ENCODE measurements at regions not wholly inside any gene's neighbourhood (a gene's known extent, or its start where the extent isn't known, plus 50 kb on each side); places are given as distances from the start of the nearest gene placed in this dataset.

GRCh38 chr10:58967551-58968388 lies 208.7 kb upstream of the PHYHIPL start:
- no peaks in the 10 kb centered on the region for H3K4me1 ChIP-seq (ENCODE audit: control insufficient read depth in 5 of 5, insufficient read depth in 5 of 5, low read length in 5 of 5)
- peak; percentile 14 to 51 (median 38) for DNase-seq
- H3K9ac ChIP-seq (ENCODE audit: insufficient read depth in 1 of 2, low read length in 2 of 2): no peak overlapping the region
- H3K36me3 ChIP-seq (ENCODE audit: control insufficient read depth in 4 of 4, insufficient read depth in 4 of 4, low read length in 4 of 4): no peaks in the 10 kb centered on the region
- ATAC-seq (ENCODE audit: insufficient read depth, low FRiP score): no peak
- no peak for TF ChIP-seq CTCF (IDR thresholded peaks at IDR 0.05; ENCODE audit: control extremely low read depth, extremely low read depth)
- no peak overlapping the region for H3K4me3 ChIP-seq
- no peaks in the 10 kb centered on the region for H3K27me3 ChIP-seq (ENCODE audit: control insufficient read depth in 3 of 3, insufficient read depth in 3 of 3, low read length in 2 of 3)
- WGBS, 2 donors: 24 to 27% methylated on average over 19 of the region's 19 CpGs
- no peak overlapping the region for H3K27ac ChIP-seq (ENCODE audit: low read depth in 1 of 2, low read length in 1 of 2)
- peaks cover 0 to 3% (median 0%) of the 10 kb centered on the region in 4 donors for H3K9me3 ChIP-seq (ENCODE audit: control insufficient read depth in 4 of 4, insufficient read depth in 3 of 4, low read length in 3 of 4)

GRCh38 chr10:58968389-58968755 lies 208.1 kb upstream of the PHYHIPL start:
- ATAC-seq (ENCODE audit: insufficient read depth, low FRiP score) (no peak), DNase-seq (no peak)
- 40 to 53% methylated on average over 1 of the region's 1 CpG for WGBS, 2 donors
- Histone ChIP-seq H3K36me3 (ENCODE audit: control insufficient read depth in 4 of 4, insufficient read depth in 4 of 4, low read length in 4 of 4) (no peaks in the 10 kb centered on the region), H3K27me3 (ENCODE audit: control insufficient read depth in 3 of 3, insufficient read depth in 3 of 3, low read length in 2 of 3) (no peaks in the 10 kb centered on the region), H3K9me3 (ENCODE audit: control insufficient read depth in 4 of 4, insufficient read depth in 3 of 4, low read length in 3 of 4) (peaks cover 0 to 3% (median 0%) of the 10 kb centered on the region in 4 donors), H3K27ac (ENCODE audit: low read depth in 1 of 2, low read length in 1 of 2) (no peak overlapping the region), H3K4me1 (ENCODE audit: control insufficient read depth in 5 of 5, insufficient read depth in 5 of 5, low read length in 5 of 5) (no peaks in the 10 kb centered on the region), H3K9ac (ENCODE audit: insufficient read depth in 1 of 2, low read length in 2 of 2) (no peak overlapping the region), H3K4me3 (no peak overlapping the region)
- TF ChIP-seq CTCF (IDR thresholded peaks at IDR 0.05; ENCODE audit: control extremely low read depth, extremely low read depth): no peak

- H3K9me3 ChIP-seq (ENCODE audit: control insufficient read depth in 4 of 4, insufficient read depth in 3 of 4, low read length in 3 of 4): peaks cover 0 to 3% (median 0%) of the 10 kb centered on the region in 4 donors
- H3K27ac ChIP-seq (ENCODE audit: low read depth in 1 of 2, low read length in 1 of 2): no peak overlapping the region
- no peak overlapping the region for H3K4me3 ChIP-seq
- WGBS, 2 donors: 62 to 72% methylated on average over 1 of the region's 1 CpG
- DNase-seq (no peak), ATAC-seq (ENCODE audit: insufficient read depth, low FRiP score) (no peak)
- H3K9ac ChIP-seq (ENCODE audit: insufficient read depth in 1 of 2, low read length in 2 of 2): no peak overlapping the region
- H3K27me3 ChIP-seq (ENCODE audit: control insufficient read depth in 3 of 3, insufficient read depth in 3 of 3, low read length in 2 of 3): no peaks in the 10 kb centered on the region
- H3K4me1 ChIP-seq (ENCODE audit: control insufficient read depth in 5 of 5, insufficient read depth in 5 of 5, low read length in 5 of 5): no peaks in the 10 kb centered on the region
- TF ChIP-seq CTCF (IDR thresholded peaks at IDR 0.05; ENCODE audit: control extremely low read depth, extremely low read depth): no peak
- H3K36me3 ChIP-seq (ENCODE audit: control insufficient read depth in 4 of 4, insufficient read depth in 4 of 4, low read length in 4 of 4): no peaks in the 10 kb centered on the region
These were observed 206.9 kb upstream of the PHYHIPL start for GRCh38 chr10:58969576-58969975.

Data from lung (tissue), 11 donors.